ENCODE measurements at regions not wholly inside any gene's neighbourhood (a gene's known extent, or its start where the extent isn't known, plus 50 kb on each side); places are given as distances from the start of the nearest gene placed in this dataset.

GRCh38 chr3:157566596-157566995 is 63.4 kb upstream of the VEPH1 start:
- FAIRE-seq = no peak
- TF ChIP-seq POU2F2 (IDR thresholded peaks at IDR 0.05; ENCODE audit: low read depth, low read length) (no peak), TAF1 (IDR thresholded peaks at IDR 0.05; ENCODE audit: low read depth, low read length) (no peak), PAX5 (IDR thresholded peaks at IDR 0.05; ENCODE audit: insufficient read depth, low read length, severe bottlenecking) (no peak), POLR2A (IDR thresholded peaks at IDR 0.05; ENCODE audit: low read depth, low read length) (no peak), SPI1 (IDR thresholded peaks at IDR 0.05; ENCODE audit: low read depth, low read length) (no peak), POLR2AphosphoS5 (IDR thresholded peaks at IDR 0.05; ENCODE audit: low read depth, low read length) (no peak)

GRCh38 chr3:157559401-157559800 is 56.2 kb upstream of the VEPH1 start:
- no peak for DNase-seq (ENCODE audit: insufficient read length, low spot score)
- TF ChIP-seq POLR2A (IDR thresholded peaks at IDR 0.05; ENCODE audit: low read depth, low read length) = no peak
- TF ChIP-seq POU2F2 (IDR thresholded peaks at IDR 0.05; ENCODE audit: low read depth, low read length) = no peak
- no peak for TF ChIP-seq SPI1 (IDR thresholded peaks at IDR 0.05; ENCODE audit: low read depth, low read length)
- TF ChIP-seq TAF1 (IDR thresholded peaks at IDR 0.05; ENCODE audit: low read depth, low read length) = no peak
- TF ChIP-seq POLR2AphosphoS5 (IDR thresholded peaks at IDR 0.05; ENCODE audit: low read depth, low read length) = no peak
- FAIRE-seq = no peak

More at GRCh38 chr3:157566596-157566995, 63.4 kb upstream of the VEPH1 start:
- no peak for DNase-seq (ENCODE audit: insufficient read length, low spot score)

All from GM12891 (cell line).